ENCODE measurements at regions not wholly inside any gene's neighbourhood (a gene's known extent, or its start where the extent isn't known, plus 50 kb on each side); places are given as distances from the start of the nearest gene placed in this dataset.

DNA sequence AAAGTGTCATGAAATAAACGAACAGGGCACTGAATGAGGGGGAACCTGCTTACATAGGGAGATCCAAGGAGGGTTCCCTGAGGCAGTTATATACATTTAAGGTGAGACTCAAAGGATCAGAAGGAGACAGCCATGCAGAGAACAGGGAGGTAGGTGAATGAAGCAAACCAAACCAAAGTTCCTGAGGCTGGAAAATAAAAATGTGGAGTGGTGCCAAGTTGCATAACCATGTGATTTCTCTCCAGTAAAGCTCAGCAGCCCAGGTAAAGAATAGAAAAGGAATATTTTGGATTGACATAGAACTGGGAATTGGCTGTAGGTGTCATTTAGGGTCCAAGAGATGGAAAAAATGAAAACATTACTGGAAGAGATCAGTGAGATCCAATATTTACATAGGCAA is 110.7 kb downstream of the CAAP1 start:
- TF ChIP-seq, protein P1, sequence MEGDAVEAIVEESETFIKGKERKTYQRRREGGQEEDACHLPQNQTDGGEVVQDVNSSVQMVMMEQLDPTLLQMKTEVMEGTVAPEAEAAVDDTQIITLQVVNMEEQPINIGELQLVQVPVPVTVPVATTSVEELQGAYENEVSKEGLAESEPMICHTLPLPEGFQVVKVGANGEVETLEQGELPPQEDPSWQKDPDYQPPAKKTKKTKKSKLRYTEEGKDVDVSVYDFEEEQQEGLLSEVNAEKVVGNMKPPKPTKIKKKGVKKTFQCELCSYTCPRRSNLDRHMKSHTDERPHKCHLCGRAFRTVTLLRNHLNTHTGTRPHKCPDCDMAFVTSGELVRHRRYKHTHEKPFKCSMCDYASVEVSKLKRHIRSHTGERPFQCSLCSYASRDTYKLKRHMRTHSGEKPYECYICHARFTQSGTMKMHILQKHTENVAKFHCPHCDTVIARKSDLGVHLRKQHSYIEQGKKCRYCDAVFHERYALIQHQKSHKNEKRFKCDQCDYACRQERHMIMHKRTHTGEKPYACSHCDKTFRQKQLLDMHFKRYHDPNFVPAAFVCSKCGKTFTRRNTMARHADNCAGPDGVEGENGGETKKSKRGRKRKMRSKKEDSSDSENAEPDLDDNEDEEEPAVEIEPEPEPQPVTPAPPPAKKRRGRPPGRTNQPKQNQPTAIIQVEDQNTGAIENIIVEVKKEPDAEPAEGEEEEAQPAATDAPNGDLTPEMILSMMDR (IDR thresholded peaks at IDR 0.05): no peak
- TF ChIP-seq POLR2A (IDR thresholded peaks at IDR 0.05): no peak

Data from body of pancreas (tissue), 4 donors.